Activated CD4-positive, alpha-beta T cell treated with anti-CD3 and anti-CD28 coated beads for 48 hours (primary cell): ENCODE measurements at regions not wholly inside any gene's neighbourhood (a gene's known extent, or its start where the extent isn't known, plus 50 kb on each side); places are given as distances from the start of the nearest gene placed in this dataset.
A peak's percentile ranks its signal among the peaks of the same experiment; 100 is the strongest.

Experiments
- DNase-seq: peaks from one replicate; pipeline ENCODE4 v3.0.0-alpha.2; 2020

GRCh38 chr12:92528586-92528985 lies 174.2 kb upstream of the PLEKHG7 start:
- no peak for DNase-seq

DNA sequence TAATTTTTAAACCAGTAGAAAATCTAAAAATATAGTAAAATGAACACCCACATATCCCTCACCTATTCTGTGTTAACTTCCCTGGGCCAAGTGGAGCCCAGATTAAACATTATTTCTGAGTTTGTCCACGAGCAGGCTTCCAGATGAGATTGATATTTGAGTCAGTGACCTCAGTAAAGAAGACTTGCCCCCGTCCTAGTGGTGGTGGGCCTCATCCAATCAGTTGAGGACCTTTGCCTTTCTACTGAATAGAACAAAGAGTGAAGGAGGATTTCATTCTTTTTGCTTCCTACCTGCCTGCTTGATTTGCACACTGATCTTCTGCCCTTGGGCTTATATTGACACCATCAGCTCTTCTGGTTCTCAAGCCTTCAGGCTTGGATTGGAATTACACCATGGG lies 174.7 kb upstream of the PLEKHG7 start:
- no peak for DNase-seq

DNA sequence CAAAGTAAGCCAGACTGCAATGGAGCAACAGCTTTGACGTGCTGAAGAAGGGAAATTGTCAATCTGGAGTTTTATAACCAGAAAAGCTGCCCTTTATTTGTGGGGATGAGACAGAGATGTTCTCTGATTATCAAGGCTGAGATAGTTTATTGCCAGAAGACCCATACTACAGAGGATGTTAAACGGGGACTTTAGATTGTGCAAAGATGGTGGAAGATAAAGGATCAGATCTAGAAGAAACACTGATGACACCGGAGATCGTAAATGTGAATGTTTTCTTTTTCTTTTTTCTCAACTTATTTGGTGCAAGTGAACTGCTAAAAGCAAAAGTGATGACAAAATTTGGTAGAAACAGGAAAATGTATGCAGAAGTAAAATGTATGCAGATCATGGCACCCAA lies 178.3 kb upstream of the PLEKHG7 start:
- DNase-seq: no peak

DNA sequence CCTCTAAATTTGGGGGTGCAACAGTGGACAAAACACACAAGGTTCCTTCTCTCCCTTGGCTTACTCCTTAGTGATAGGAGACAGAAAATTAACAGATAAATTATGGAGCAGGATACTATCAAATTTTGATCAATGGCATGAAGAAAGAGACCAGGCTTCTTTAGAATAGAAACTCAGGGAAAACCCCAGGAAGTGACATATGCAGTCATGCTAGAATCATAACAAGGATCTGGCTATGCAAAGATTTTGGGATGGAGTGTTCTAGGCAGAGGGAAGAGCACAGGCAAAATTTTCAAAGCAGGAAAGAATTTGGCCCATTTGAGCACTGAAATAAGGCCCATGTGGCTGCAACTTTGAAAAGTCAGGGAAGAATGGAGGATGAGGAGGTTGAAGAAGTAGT lies 182.3 kb upstream of the PLEKHG7 start:
- DNase-seq: no peak

- DNase-seq: no peak
Measured at GRCh38 chr12:92519284-92519683, 183.5 kb upstream of the PLEKHG7 start.

- DNase-seq: no peak
Measured at GRCh38 chr12:92518071-92518470, 184.7 kb upstream of the PLEKHG7 start.

GRCh38 chr12:92516277-92516600 lies 186.6 kb upstream of the PLEKHG7 start:
- peak; percentile 46 for DNase-seq

DNA sequence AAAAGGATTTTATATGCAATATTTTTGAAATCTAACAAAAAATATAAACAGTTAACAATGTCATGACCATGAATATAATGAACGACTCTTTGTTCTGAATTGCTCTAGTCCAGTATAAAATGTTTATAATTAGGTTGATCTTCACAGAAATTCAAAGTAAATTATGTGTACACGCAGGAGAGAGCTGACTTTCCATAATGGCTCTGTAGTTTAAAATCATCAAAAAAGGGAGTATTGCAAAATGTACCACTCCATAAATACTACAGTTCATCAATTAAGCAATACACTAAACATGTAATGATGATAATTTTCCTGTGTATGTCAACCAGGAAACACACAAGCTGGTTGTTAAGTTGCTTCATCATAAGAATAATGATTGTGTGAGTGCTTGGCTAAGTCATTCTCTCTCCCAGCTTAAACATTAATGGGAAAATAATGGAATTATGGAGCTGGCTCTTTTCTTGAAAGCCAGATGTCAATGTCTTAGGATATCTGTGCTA lies 189.5 kb upstream of the PLEKHG7 start:
- DNase-seq: no peak

- no peak for DNase-seq
Measured at GRCh38 chr12:92511786-92512185, 191.0 kb upstream of the PLEKHG7 start.

DNA sequence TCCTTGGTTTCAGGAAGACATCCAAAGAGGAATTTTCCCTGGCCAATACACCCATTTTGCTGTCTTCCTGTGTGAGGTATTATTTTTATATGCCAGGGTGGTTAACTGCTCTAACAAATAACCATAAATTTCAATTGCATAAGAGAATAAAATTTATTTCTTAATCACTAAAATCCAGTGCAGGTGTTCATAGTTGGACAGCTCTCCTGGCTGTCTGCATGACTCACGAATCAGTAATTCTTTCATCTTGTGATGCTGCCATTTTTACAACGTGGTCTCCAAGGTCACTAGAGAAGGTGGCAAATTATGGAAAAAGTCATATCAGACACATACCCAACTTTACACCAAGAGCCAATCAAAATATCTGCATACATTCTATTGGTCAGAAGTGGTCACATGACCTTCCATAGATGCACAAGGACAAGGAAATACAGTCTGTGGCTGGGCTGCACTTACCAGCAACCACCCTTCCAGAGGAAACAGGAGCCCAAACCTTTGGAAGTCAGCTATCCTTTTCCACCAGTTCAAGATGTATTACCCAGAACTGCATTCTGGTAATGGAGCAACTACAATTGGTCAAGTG lies 193.5 kb upstream of the PLEKHG7 start:
- no peak for DNase-seq

GRCh38 chr12:92506891-92507290 lies 195.9 kb upstream of the PLEKHG7 start:
- DNase-seq: no peak

DNA sequence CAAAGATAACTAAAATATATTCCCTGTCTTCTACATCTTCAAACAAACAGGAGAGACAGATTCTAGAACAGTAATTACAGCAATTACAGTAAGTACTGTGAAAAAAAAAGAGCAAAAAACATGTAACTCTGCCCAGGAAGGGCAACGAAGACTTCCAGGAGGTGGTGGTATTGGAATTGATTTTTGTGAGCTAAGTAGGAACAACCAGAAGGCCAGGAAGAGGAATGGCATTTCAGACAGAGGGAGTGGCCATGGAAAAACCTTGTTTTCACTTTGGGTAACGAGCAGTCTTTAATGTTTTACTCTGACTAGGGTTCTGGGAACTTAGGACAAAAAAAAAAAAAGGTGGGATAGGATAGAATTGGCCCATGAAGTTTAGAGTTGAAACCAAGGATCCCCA lies 196.3 kb upstream of the PLEKHG7 start:
- DNase-seq: no peak

- peak; percentile 74 for DNase-seq
Measured at GRCh38 chr12:92505254-92506231, 197.2 kb upstream of the PLEKHG7 start.

DNA sequence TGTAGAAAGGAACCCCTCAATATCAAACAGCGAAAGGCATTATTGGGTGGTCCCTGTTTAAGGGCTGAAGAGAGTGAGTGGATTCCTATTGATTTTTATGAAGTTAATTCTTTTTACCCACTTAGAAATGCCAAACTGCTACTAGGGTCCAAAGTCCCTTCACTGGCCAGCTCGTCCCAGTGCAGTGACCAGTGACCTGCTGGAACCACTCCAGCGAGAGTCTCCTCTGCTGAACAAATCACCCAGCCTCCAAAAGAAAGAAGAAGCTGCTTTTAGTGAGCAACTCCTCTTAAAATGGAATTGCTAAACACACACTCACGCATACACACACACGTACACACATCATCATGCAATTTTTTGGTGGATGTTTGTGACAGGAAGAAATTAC lies 198.2 kb upstream of the PLEKHG7 start:
- no peak for DNase-seq

- no peak for DNase-seq
Measured at GRCh38 chr12:92503971-92504593, 198.7 kb upstream of the PLEKHG7 start.

GRCh38 chr12:92503029-92503931 lies 199.5 kb upstream of the PLEKHG7 start:
- peak; percentile 56 for DNase-seq

- DNase-seq: peak; percentile 50
Measured at GRCh38 chr12:92502417-92503028, 200.3 kb upstream of the PLEKHG7 start.

DNA sequence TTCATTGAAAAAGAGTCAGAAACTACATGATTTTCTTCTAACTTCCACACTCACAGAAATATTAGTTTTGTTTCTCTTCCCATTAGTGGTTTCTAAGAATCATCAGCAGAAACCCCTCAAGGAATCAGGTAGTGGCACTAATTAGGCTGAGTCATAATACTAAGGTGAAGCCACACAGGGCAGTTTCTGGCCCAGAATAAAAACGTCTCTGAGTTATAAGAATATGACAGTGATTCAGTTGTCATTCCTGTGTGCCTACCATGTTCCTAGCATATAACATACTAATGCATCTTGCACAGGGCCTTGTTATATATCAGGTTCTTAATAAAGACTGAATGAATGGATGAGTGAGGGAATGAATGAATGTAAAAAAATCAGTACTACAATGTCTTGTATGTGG lies 206.0 kb upstream of the PLEKHG7 start:
- DNase-seq: no peak

DNA sequence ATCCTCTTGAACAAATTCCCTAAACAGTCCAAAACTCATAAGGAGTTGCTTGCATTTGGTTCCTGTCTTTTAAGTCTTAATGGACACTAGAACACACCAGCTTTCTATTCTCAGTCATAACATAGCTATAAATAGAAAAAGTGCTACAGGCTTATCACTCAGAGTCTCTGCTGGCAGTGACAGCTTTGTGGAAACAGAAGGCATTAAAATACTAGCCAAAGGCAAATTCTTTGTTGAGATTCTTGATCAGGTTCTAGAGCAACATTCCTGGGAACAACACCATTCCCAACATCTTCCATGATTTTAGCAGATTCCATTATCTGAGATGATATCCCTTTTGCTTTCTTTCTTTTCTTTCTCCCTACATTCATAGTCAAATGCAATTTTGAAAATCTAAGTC lies 207.7 kb upstream of the PLEKHG7 start:
- no peak for DNase-seq

DNA sequence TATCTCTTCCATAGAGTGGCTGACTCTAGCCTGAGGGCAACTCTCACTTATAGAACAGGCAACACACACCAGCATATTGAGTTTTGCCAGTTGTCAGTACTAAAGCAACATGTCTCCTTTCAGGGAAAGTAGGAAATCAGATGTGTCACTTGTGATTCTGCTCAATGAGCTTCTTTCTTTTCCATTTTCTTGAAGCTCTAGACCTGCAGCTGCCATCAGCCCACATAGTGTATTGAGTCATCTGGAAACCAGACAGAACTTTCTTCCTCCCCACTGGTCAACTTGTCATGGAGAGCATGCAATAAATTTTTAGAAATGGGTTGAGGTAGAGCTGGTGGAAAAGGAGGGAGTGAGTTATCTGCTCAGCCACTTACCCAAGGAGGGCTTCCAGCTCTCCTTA lies 209.0 kb upstream of the PLEKHG7 start:
- no peak for DNase-seq

GRCh38 chr12:92492995-92493394 lies 209.8 kb upstream of the PLEKHG7 start:
- DNase-seq: no peak

GRCh38 chr12:92492291-92492690 lies 210.5 kb upstream of the PLEKHG7 start:
- no peak for DNase-seq
